K562 (cell line): ENCODE measurements at regions not wholly inside any gene's neighbourhood (a gene's known extent, or its start where the extent isn't known, plus 50 kb on each side); places are given as distances from the start of the nearest gene placed in this dataset.
"Not testable (repeated sequence)": the region's sequence is repeated elsewhere in the genome, so short reads cannot be mapped to it uniquely, and the experiment has no call there.

Source experiments
- ATAC-seq: fragments of 200-7000 bp; cut with Tn5 transposase; 3 replicates; pipeline ENCODE4 v1.9.1; 2020; ENCODE audit warnings: moderate library complexity
- BruUV-seq: library from RNA; stranded (reverse); fragments of 400-500 nt; replicated peaks from 2 replicates; lab custom pipeline; 2021; lab: Mats Ljungman, UMichigan
- CTCF ChIA-PET: fragments of 300-600 bp; formaldehyde crosslinking; extraction: SDS; loops from one replicate; lab custom pipeline; 2021; ENCODE audit warnings: low intra/inter-chr PET ratio; lab: Yijun Ruan, JAX
- POLR2A ChIA-PET: fragments of 300-600, 350-650 bp; sonication (Branson Sonifier 250); formaldehyde crosslinking; extraction: SDS; loops from one replicate; lab custom pipeline; 2021; ENCODE audit warnings: antibody characterized with exemption, inconsistent platforms; lab: Yijun Ruan, JAX
- DNase-seq, 4 experiments: peaks; one replicate each; pipeline versions ENCODE4 v3.0.0 to v3.0.0-alpha.2; 2011 to 2018; ENCODE audit warnings: low spot score in 3 of 4, mixed read lengths in 3 of 4; ENCODE audit errors: extremely low read depth in 1 of 4
- FAIRE-seq: peaks from 2 replicates; lab custom pipeline; 2011; peaks lifted over from hg19 to GRCh38; lab: Jason Lieb, UNC
- H2AFZ ChIP-seq: 2 replicates; pipeline ENCODE4 v1.6.0; 2011; ENCODE audit warnings: low read depth, low read length, control low read depth, inconsistent platforms
- H3K27ac ChIP-seq: fragments of 200-600 bp; 3 replicates; pipeline ENCODE4 v1.8.0; 2011; ENCODE audit warnings: low read depth, mild to moderate bottlenecking, control low read depth, inconsistent platforms, low read length, moderate library complexity, mixed read lengths; ENCODE audit errors: extremely low read depth
- H3K27me3 ChIP-seq, 2 experiments: fragments of 300-600 bp in 1 of 2; 2 replicates in 1 of 2; 3 replicates in 1 of 2; pipeline versions ENCODE4 v1.6.0 to v1.8.0; 2011; ENCODE audit warnings: inconsistent platforms in 2 of 2, low read length in 2 of 2, mild to moderate bottlenecking in 1 of 2, mixed read lengths in 1 of 2, moderate library complexity in 1 of 2; ENCODE audit not compliant: control insufficient read depth in 2 of 2, insufficient read depth in 2 of 2
- H3K36me3 ChIP-seq: fragments of 300-600 bp; 3 replicates; pipeline ENCODE4 v1.8.0; 2011; ENCODE audit warnings: mild to moderate bottlenecking, low read length, inconsistent platforms; ENCODE audit not compliant: control insufficient read depth, insufficient read depth
- H3K4me1 ChIP-seq, 2 experiments: fragments of 200-600 bp in 1 of 2; replicated peaks in 1 of 2; 2 replicates in 1 of 2; 3 replicates in 1 of 2; pipeline versions ENCODE4 v1.5.1 to v1.8.0; 2011; ENCODE audit warnings: inconsistent platforms in 2 of 2, low read length in 2 of 2, mild to moderate bottlenecking in 1 of 2, mixed read lengths in 1 of 2, moderate library complexity in 1 of 2; ENCODE audit not compliant: control insufficient read depth in 2 of 2, insufficient read depth in 2 of 2
- H3K4me2 ChIP-seq: 2 replicates; pipeline ENCODE4 v1.6.1; 2011; ENCODE audit warnings: low read length, control low read depth, inconsistent platforms, mixed read lengths; ENCODE audit not compliant: insufficient read depth
- H3K4me3 ChIP-seq: fragments of 200-600 bp; sonication (generic), shearing (Covaris generic); 2 replicates; pipeline ENCODE4 v1.5.1; 2016; ENCODE audit warnings: control low read depth, inconsistent platforms
- H3K79me2 ChIP-seq: fragments of 200-600 bp; 3 replicates; pipeline ENCODE4 v1.8.0; 2011; ENCODE audit warnings: low read length, inconsistent platforms; ENCODE audit not compliant: control insufficient read depth, insufficient read depth
- H3K9ac ChIP-seq, 2 experiments: 2 replicates each; pipeline versions ENCODE4 v1.6.0 to v1.6.1; 2011; ENCODE audit warnings: low read depth in 2 of 2, low read length in 2 of 2, control low read depth in 1 of 2, inconsistent platforms in 1 of 2, mild to moderate bottlenecking in 1 of 2, mixed read lengths in 1 of 2; ENCODE audit not compliant: insufficient read depth in 1 of 2
- H3K9me1 ChIP-seq: one replicate; pipeline ENCODE4 v1.6.0; 2011; ENCODE audit warnings: inconsistent platforms, mild to moderate bottlenecking, low read length, moderate library complexity; ENCODE audit not compliant: control insufficient read depth, insufficient read depth
- H3K9me3 ChIP-seq: replicated peaks from 2 replicates; pipeline ENCODE4 v1.5.1; 2011; ENCODE audit warnings: low read depth, low read length, inconsistent platforms; ENCODE audit not compliant: control insufficient read depth, insufficient read depth
- H4K20me1 ChIP-seq: replicated peaks from 2 replicates; pipeline ENCODE4 v1.6.1; 2011; ENCODE audit warnings: low read length, inconsistent platforms, mixed read lengths; ENCODE audit not compliant: control insufficient read depth, insufficient read depth
- ZNF384 ChIP-seq: IDR thresholded peaks from 2 replicates; pipeline ENCODE4 v1.6.1; 2012; ENCODE audit warnings: low read depth, low read length, improper control_type of control experiment
- ZNF408 ChIP-seq: fragments of 250-450 bp; sonication (Bioruptor Pico); IDR thresholded peaks from 2 replicates; pipeline ENCODE4 v1.4.0; 2020; ENCODE audit warnings: low read depth, mild to moderate bottlenecking, moderate library complexity
- WGBS: fragments of 100-300 bp; shearing (Covaris generic); methylation state at CpG from one replicate; pipeline ENCODE4 v1.1.6; 2016; ENCODE audit warnings: low coverage, mixed read lengths; ENCODE audit not compliant: insufficient coverage; ENCODE audit errors: missing lambda C conversion rate; 5-methylcytosine and 5-hydroxymethylcytosine counted together
- in situ Hi-C: fragments of 300-500 bp; cut with MboI; formaldehyde crosslinking; loops from 4 replicates; pipeline ENCODE4 v1.15.0; 2018; ENCODE audit warnings: inconsistent platforms, mixed read lengths
- intact Hi-C: fragments of 100-400 bp; cut with micrococcal nuclease; formaldehyde crosslinking; loops from 2 replicates; pipeline ENCODE4 v1.14.2; 2022
- TF ChIP-seq, protein P1 (sequence below): IDR thresholded peaks from 2 replicates; pipeline ENCODE4 v1.6.1; 2012; ENCODE audit warnings: low read depth, low read length, improper control_type of control experiment, borderline replicate concordance
- TF ChIP-seq, protein P2 (sequence below): sonication (generic); formaldehyde crosslinking; IDR thresholded peaks from 2 replicates; pipeline ENCODE4 v1.9.0; 2022; ENCODE audit warnings: mild to moderate bottlenecking, missing genetic modification reagents

DNA sequence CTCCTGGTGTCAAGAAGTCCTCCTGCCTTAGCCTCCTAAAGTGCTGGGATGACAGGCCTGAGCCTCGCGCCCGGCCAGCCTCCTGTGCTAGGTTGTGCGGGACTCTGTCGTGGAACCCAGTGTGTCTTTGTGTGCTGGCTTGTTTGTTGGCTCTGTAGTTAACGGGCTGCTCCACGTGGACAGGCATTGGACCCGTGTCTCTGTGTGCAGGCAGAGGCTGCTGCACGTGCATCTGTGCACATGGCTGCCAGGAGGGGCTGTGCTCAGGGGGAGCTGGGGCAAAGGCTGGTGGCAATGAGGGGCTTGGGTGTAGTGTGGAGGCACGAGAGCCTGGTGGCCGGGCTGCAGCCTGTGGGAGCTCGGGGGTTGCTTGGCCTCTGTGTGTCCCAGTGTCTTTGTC, 121.3 kb upstream of the ALDH3B2 start:
- no peak for DNase-seq
- Histone ChIP-seq H2AFZ (no peak overlapping the region), H3K4me1 (no peaks in the 10 kb centered on the region; a peak in 1 of 5 replicates), H4K20me1 (no peaks in the 10 kb centered on the region), H3K4me2 (no peak overlapping the region), H3K9ac (no peak overlapping the region), H3K4me3 (no peak overlapping the region), H3K36me3 (no peaks in the 10 kb centered on the region), H3K27me3 (no peaks in the 10 kb centered on the region), H3K9me1 (no peaks in the 10 kb centered on the region), H3K27ac (no peak overlapping the region), H3K79me2 (no peaks in the 10 kb centered on the region), H3K9me3 (no peaks in the 10 kb centered on the region)
- WGBS: 66% methylated on average over 12 of the region's 12 CpGs
- POLR2A ChIA-PET: no interaction called here
- CTCF ChIA-PET: no interaction called here
- BruUV-seq: no TSS peak
- ATAC-seq: no peak
- intact Hi-C loops (no loop called here), in situ Hi-C loops (loop anchor here (10.0 kb wide), 1 partner anchor 131 kb away; no protein-coding TSS in a partner anchor)
- TF ChIP-seq, protein P1, sequence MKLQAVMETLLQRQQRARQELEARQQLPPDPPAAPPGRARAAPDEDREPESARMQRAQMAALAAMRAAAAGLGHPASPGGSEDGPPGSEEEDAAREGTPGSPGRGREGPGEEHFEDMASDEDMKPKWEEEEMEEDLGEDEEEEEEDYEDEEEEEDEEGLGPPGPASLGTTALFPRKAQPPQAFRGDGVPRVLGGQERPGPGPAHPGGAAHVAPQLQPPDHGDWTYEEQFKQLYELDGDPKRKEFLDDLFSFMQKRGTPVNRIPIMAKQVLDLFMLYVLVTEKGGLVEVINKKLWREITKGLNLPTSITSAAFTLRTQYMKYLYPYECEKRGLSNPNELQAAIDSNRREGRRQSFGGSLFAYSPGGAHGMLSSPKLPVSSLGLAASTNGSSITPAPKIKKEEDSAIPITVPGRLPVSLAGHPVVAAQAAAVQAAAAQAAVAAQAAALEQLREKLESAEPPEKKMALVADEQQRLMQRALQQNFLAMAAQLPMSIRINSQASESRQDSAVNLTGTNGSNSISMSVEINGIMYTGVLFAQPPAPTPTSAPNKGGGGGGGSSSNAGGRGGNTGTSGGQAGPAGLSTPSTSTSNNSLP: no peak
- TF ChIP-seq ZNF408 (CRISPR knock-in tag): no peak
- TF ChIP-seq, protein P2, sequence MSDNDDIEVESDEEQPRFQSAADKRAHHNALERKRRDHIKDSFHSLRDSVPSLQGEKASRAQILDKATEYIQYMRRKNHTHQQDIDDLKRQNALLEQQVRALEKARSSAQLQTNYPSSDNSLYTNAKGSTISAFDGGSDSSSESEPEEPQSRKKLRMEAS: 0 out of 2 replicates have a peak, but pooled peaks have one; percentile 22
- FAIRE-seq: no peak

DNA sequence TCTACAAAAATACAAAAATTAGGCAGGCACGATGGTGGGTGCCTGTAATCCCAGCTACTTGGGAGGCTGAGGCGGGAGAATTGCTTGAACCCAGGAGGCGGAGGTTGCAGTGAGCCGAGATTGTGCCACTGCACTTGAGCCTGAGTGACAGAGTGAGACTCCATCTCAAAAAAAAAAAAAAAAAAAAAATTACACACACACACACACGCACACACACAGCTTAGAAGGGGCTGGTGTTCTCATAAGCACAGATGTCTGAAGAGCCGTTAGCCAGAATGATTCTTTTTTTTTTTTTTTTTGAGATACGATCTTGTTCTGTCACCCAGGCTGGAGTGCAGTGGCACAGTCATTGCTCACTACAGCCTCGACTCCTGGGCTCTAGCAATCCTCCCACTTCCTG, 119.3 kb upstream of the ALDH3B2 start:
- CTCF ChIA-PET: interaction anchor here (0.7 kb wide), 1 partner anchor 74 kb away, joined by 3 read pairs; no protein-coding TSS in a partner anchor
- ATAC-seq, H3K79me2 ChIP-seq, BruUV-seq, H3K4me3 ChIP-seq, H3K4me1 ChIP-seq, H3K36me3 ChIP-seq, POLR2A ChIA-PET, H3K27ac ChIP-seq, FAIRE-seq, H3K27me3 ChIP-seq, intact Hi-C loops, H3K9me1 ChIP-seq, H3K9ac ChIP-seq, H2AFZ ChIP-seq: not testable (repeated sequence)
- 5% methylated on average over 3 of the region's 8 CpGs for WGBS
- 0 out of 2 replicates have a peak, but pooled peaks have one; percentile 43 for TF ChIP-seq ZNF384
- TF ChIP-seq, all 486 proteins: peak for 1; not testable (repeated sequence) for 485
- in situ Hi-C loops: loop anchor here (10.0 kb wide), 1 partner anchor 129 kb away; no protein-coding TSS in a partner anchor
- H3K9me3 ChIP-seq, DNase-seq, H4K20me1 ChIP-seq, H3K4me2 ChIP-seq: not testable (repeated sequence)
